Posterior vena cava (tissue), 2 donors: ENCODE measurements at regions not wholly inside any gene's neighbourhood (a gene's known extent, or its start where the extent isn't known, plus 50 kb on each side); places are given as distances from the start of the nearest gene placed in this dataset.
"Not testable (repeated sequence)": the region's sequence is repeated elsewhere in the genome, so short reads cannot be mapped to it uniquely, and the experiment has no call there.

Source experiments
- DNase-seq: peaks from one replicate; pipeline ENCODE4 v3.0.0-alpha.2; 2020; ENCODE audit warnings: low spot score
- intact Hi-C, 2 donors: fragments of 100-400 bp; cut with DNase I; formaldehyde crosslinking; loops; one replicate each; pipeline versions ENCODE4 v1.14.1 to v1.14.2; 2022 to 2023
- donor health status: DM: yes; HTN: yes; CAD: no.
- donor health status: DM: yes; HTN: yes; CAD: no.

GRCh38 chr15:72850833-72851232, 67.3 kb upstream of the ADPGK start:
- intact Hi-C loops: no loop called here
- DNase-seq: no peak

GRCh38 chr15:72847806-72848205, 64.2 kb upstream of the ADPGK start:
- no peak for DNase-seq
- intact Hi-C loops: no loop called here

GRCh38 chr15:72847033-72847432, 63.5 kb upstream of the ADPGK start:
- DNase-seq: no peak
- intact Hi-C loops: no loop called here

DNA sequence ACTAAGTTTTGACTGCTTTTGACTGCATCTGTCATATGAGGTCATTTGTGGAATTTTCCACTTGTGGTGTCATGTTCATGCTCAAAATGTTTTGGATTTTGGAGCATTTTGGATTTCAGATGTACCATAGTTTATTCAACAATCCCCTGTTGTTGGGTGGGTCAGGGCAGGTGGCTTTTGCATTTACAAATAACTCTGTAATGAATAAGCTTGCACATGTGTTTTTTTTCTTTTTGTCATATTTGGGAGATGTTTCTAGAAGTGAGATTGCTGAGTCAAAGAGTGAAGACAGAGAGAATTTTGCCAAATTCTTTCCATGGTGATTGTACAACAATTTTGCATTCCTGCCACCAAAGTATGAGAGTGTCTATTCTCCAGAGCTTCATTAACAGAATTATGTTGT, 62.4 kb upstream of the ADPGK start:
- no peak for DNase-seq
- intact Hi-C loops: no loop called here

DNA sequence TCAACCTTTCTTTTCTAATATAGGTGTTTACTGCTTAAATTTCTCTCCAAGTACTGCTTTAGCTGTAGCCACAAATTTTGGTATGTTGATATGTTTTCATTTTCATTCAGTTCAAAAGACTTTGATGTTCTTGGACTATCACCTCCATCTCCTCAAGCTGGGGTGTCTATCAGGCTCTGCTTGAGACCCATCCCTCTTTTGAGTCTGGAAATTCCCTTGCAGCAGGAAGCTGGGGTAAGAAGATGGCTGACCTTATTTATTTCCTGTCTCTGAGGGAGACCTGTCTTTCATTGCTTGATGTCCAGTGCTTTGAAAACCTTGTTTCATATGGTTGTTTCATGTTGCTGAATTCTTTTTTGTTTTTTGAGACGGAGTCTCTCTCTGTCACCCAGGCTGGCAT, 60.5 kb upstream of the ADPGK start:
- intact Hi-C loops: no loop called here

GRCh38 chr15:72843340-72843739, 59.8 kb upstream of the ADPGK start:
- DNase-seq, intact Hi-C loops: not testable (repeated sequence)

More for the DNA sequence above, 60.5 kb upstream of the ADPGK start:
- DNase-seq: no peak

GRCh38 chr15:72840114-72840513, 56.6 kb upstream of the ADPGK start:
- intact Hi-C loops: no loop called here
- DNase-seq: no peak

GRCh38 chr15:72838311-72838731, 54.8 kb upstream of the ADPGK start:
- no peak for DNase-seq
- intact Hi-C loops: loop anchor here in 1 of 2 donors (5.0 kb wide), 1 partner anchor 1361 kb away; no protein-coding TSS in a partner anchor

- intact Hi-C loops: loop anchor here in 1 of 2 donors (5.0 kb wide), 1 partner anchor 1360 kb away; no protein-coding TSS in a partner anchor
Measured at GRCh38 chr15:72836676-72837330, 53.2 kb upstream of the ADPGK start.

DNA sequence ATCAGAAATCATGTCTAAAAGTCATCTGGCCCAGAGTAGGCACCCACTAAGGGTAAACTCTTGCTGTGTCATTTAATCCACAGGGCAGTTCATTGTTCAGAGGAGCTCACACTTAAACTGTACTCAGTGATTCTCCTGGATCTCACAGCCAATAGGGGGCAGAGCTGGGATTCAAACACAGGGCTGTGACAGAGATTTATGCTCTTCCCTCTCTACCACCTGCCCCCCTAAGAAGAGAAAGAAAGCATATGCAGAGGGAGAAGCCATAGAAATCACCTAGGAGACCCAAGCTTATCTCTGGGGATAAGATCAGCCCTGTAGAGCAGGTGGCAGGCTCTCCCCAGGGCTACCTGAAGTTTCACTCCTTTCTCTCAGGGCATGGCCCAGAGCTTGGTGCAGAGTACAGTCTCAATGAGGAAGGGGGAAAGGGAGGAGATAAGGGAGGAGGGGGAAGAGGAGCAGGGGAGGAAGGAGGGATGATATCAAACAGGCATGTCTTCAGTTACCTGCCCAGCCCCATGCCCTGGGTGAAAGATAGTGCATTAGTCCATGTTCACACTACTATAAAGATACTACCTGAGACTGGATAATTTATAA, 51.8 kb upstream of the ADPGK start:
- intact Hi-C loops: loop anchor here in 1 of 2 donors (5.0 kb wide), 1 partner anchor 1358 kb away; no protein-coding TSS in a partner anchor
- DNase-seq: no peak

More at GRCh38 chr15:72836676-72837330, 53.2 kb upstream of the ADPGK start:
- no peak for DNase-seq

DNA sequence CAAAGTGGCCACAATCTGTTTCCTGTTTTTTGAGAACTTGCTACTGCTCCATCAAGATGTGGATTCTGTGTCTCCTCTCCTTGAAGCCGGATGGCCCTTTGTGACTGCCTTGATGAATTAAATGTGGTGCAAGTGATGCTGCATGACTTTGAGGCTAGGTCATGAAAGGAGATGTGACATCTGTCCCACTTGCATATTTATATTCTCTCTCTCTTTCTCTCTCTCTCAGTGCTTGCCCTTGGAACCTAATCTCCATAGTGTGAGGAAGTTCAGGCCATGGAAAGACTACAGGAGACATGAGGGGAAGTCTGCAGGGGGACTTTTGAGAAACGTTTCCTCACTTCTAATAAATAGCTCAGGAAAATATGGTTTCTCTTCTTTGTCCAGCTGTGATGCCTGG, 50.0 kb upstream of the ADPGK start:
- no peak for DNase-seq
- intact Hi-C loops: no loop called here
